H1 (cell line): ENCODE measurements at regions not wholly inside any gene's neighbourhood (a gene's known extent, or its start where the extent isn't known, plus 50 kb on each side); places are given as distances from the start of the nearest gene placed in this dataset.

ENCODE experiments used
- CTCF ChIA-PET: fragments of 300-600 bp; sonication (Branson Sonifier 250); formaldehyde crosslinking; loops from one replicate; lab custom pipeline; 2021; ENCODE audit not compliant: partially characterized antibody; lab: Charles Lee
- POLR2A ChIA-PET: fragments of 300-600 bp; sonication (Branson Sonifier 250); formaldehyde crosslinking; loops from one replicate; lab custom pipeline; 2021; ENCODE audit warnings: inconsistent platforms; ENCODE audit not compliant: partially characterized antibody; lab: Charles Lee
- DNase-seq, 2 experiments: peaks; one replicate each; pipeline versions ENCODE4 v3.0.0 to v3.0.0-alpha.2; 2010 to 2022; ENCODE audit warnings: low spot score in 2 of 2, low read depth in 1 of 2, mixed read lengths in 1 of 2
- FAIRE-seq: peaks from 2 replicates; lab custom pipeline; 2011; peaks lifted over from hg19 to GRCh38; lab: Jason Lieb, UNC
- H2AFZ ChIP-seq: 2 replicates; pipeline ENCODE4 v1.8.1; 2012; ENCODE audit warnings: low read length, inconsistent platforms
- H2AK5ac ChIP-seq: 2 replicates; pipeline ENCODE4 v1.6.1; 2013; ENCODE audit warnings: low read depth, low read length
- H2BK120ac ChIP-seq: replicated peaks from 2 replicates; pipeline ENCODE3; 2013; ENCODE audit warnings: low read depth, low read length, inconsistent platforms
- H2BK12ac ChIP-seq: 2 replicates; pipeline ENCODE4 v1.6.1; 2013; ENCODE audit warnings: low read depth, low read length
- H2BK15ac ChIP-seq: 2 replicates; pipeline ENCODE4 v1.6.1; 2013; ENCODE audit warnings: low read length
- H2BK20ac ChIP-seq: 2 replicates; pipeline ENCODE4 v1.6.1; 2013; ENCODE audit warnings: low read length
- H2BK5ac ChIP-seq: 2 replicates; pipeline ENCODE4 v1.6.1; 2013; ENCODE audit warnings: low read depth, low read length
- H3K14ac ChIP-seq: 2 replicates; pipeline ENCODE4 v1.6.1; 2013; ENCODE audit warnings: inconsistent platforms; ENCODE audit not compliant: insufficient read length
- H3K18ac ChIP-seq: 2 replicates; pipeline ENCODE4 v1.6.1; 2013; ENCODE audit warnings: low read length; ENCODE audit errors: extremely low read depth
- H3K23ac ChIP-seq: 2 replicates; pipeline ENCODE4 v1.6.1; 2013; ENCODE audit warnings: inconsistent platforms; ENCODE audit not compliant: insufficient read length
- H3K23me2 ChIP-seq: 2 replicates; pipeline ENCODE4 v1.6.1; 2013; ENCODE audit warnings: low read depth, low read length
- H3K27ac ChIP-seq: 2 replicates; pipeline ENCODE4 v1.6.1; 2011; ENCODE audit warnings: low read depth, low read length, inconsistent platforms
- H3K27me3 ChIP-seq, 4 experiments: replicated peaks in 1 of 4; 1 replicate in 1 of 4; 2 replicates in 3 of 4; pipeline versions ENCODE4 v1.6.1 to v1.8.1; 2011 to 2013; ENCODE audit warnings: low read length in 3 of 4, mild to moderate bottlenecking in 3 of 4, inconsistent platforms in 2 of 4, mixed read lengths in 2 of 4, moderate library complexity in 1 of 4; ENCODE audit not compliant: control insufficient read depth in 3 of 4, insufficient read depth in 3 of 4; ENCODE audit errors: extremely low read depth in 1 of 4
- H3K36me3 ChIP-seq, 4 experiments: 2 replicates each; pipeline versions ENCODE4 v1.6.1 to v1.8.1; 2011 to 2013; ENCODE audit warnings: mild to moderate bottlenecking in 4 of 4, low read length in 3 of 4, moderate library complexity in 2 of 4, control low read depth in 1 of 4, inconsistent platforms in 1 of 4; ENCODE audit not compliant: insufficient read depth in 4 of 4, control insufficient read depth in 2 of 4
- H3K4ac ChIP-seq: replicated peaks from 2 replicates; pipeline ENCODE3; 2013; ENCODE audit warnings: low read length, low read depth, mixed read lengths, inconsistent platforms; ENCODE audit not compliant: insufficient read length
- H3K4me1 ChIP-seq, 4 experiments: replicated peaks in 1 of 4; 1 replicate in 1 of 4; 2 replicates in 3 of 4; pipeline versions ENCODE4 v1.6.1 to v1.8.1; 2011 to 2013; ENCODE audit warnings: low read length in 3 of 4, inconsistent platforms in 2 of 4, mixed read lengths in 1 of 4; ENCODE audit not compliant: insufficient read depth in 4 of 4, control insufficient read depth in 3 of 4
- H3K4me2 ChIP-seq, 2 experiments: 2 replicates each; pipeline versions ENCODE4 v1.6.1 to v1.8.1; 2011 to 2013; ENCODE audit warnings: low read depth in 2 of 2, low read length in 2 of 2, control low read depth in 1 of 2, inconsistent platforms in 1 of 2, mild to moderate bottlenecking in 1 of 2; ENCODE audit not compliant: insufficient read depth in 1 of 2
- H3K4me3 ChIP-seq, 4 experiments: fragments of 200-600, 300-600 bp in 1 of 4; sonication (generic), shearing (Covaris generic), sonication (Bioruptor Twin) in 1 of 4; 2 replicates each; pipeline versions ENCODE4 v1.5.1 to v1.8.1; 2011 to 2016; ENCODE audit warnings: low read length in 4 of 4, low read depth in 3 of 4, control low read depth in 2 of 4, inconsistent platforms in 2 of 4, mild to moderate bottlenecking in 2 of 4, mixed read lengths in 1 of 4, moderate library complexity in 1 of 4; ENCODE audit not compliant: insufficient read depth in 2 of 4; ENCODE audit errors: extremely low read depth in 1 of 4
- H3K56ac ChIP-seq: replicated peaks from 2 replicates; pipeline ENCODE3; 2013; ENCODE audit warnings: low read depth, mild to moderate bottlenecking, mixed read lengths, low read length, inconsistent platforms; ENCODE audit not compliant: insufficient read length
- H3K79me1 ChIP-seq: 2 replicates; pipeline ENCODE4 v1.6.1; 2013; ENCODE audit warnings: low read depth, low read length, control low read depth
- H3K79me2 ChIP-seq, 2 experiments: 2 replicates each; pipeline versions ENCODE4 v1.6.1 to v1.8.1; 2012 to 2013; ENCODE audit warnings: low read length in 2 of 2, mild to moderate bottlenecking in 2 of 2, inconsistent platforms in 1 of 2; ENCODE audit not compliant: insufficient read depth in 2 of 2, control insufficient read depth in 1 of 2
- H3K9ac ChIP-seq, 4 experiments: replicated peaks in 1 of 4; 1 replicate in 1 of 4; 2 replicates in 3 of 4; pipeline versions ENCODE4 v1.6.1 to v1.8.1; 2011 to 2013; ENCODE audit warnings: low read depth in 3 of 4, low read length in 3 of 4, control low read depth in 2 of 4, mild to moderate bottlenecking in 2 of 4, moderate library complexity in 2 of 4, inconsistent platforms in 1 of 4; ENCODE audit errors: extremely low read depth in 1 of 4
- H3K9me3 ChIP-seq, 2 experiments: 2 replicates each; pipeline versions ENCODE4 v1.6.1 to v1.8.1; 2012 to 2013; ENCODE audit warnings: mild to moderate bottlenecking in 2 of 2, moderate library complexity in 2 of 2, control low read depth in 1 of 2, inconsistent platforms in 1 of 2, low read depth in 1 of 2, low read length in 1 of 2, mixed read lengths in 1 of 2; ENCODE audit not compliant: insufficient read depth in 2 of 2
- H4K20me1 ChIP-seq, 2 experiments: replicated peaks in 1 of 2; 2 replicates each; pipeline versions ENCODE3 to v1.8.1; 2011 to 2013; ENCODE audit warnings: inconsistent platforms in 2 of 2, low read length in 2 of 2, mild to moderate bottlenecking in 1 of 2; ENCODE audit not compliant: insufficient read depth in 2 of 2, control insufficient read depth in 1 of 2
- H4K5ac ChIP-seq: 2 replicates; pipeline ENCODE4 v1.6.1; 2013; ENCODE audit warnings: low read length, low read depth, mixed read lengths, inconsistent platforms; ENCODE audit not compliant: insufficient read length
- H4K8ac ChIP-seq: 2 replicates; pipeline ENCODE4 v1.8.0; 2013; ENCODE audit warnings: mild to moderate bottlenecking, moderate library complexity, low read length, inconsistent platforms; ENCODE audit not compliant: insufficient read depth; ENCODE audit errors: extremely low read depth
- H4K91ac ChIP-seq: replicated peaks from 2 replicates; pipeline ENCODE3; 2013; ENCODE audit warnings: low read length, mixed read lengths, inconsistent platforms; ENCODE audit not compliant: insufficient read length
- EP300 ChIP-seq, 2 experiments: IDR thresholded peaks; 1 replicate in 1 of 2; 2 replicates in 1 of 2; pipeline ENCODE4 v1.6.1; 2011 to 2012; ENCODE audit warnings: low read depth in 2 of 2, low read length in 2 of 2, mild to moderate bottlenecking in 2 of 2, borderline replicate concordance in 1 of 2, inconsistent platforms in 1 of 2, moderate library complexity in 1 of 2
- SAP30 ChIP-seq: fragments of 300-600 bp; sonication (generic); IDR thresholded peaks from 2 replicates; pipeline ENCODE4 v1.7.1; 2012; ENCODE audit warnings: low read length, moderate library complexity, mild to moderate bottlenecking, inconsistent platforms; ENCODE audit not compliant: insufficient read depth, insufficient replicate concordance
- WGBS, 2 experiments: shearing (Covaris generic) in 1 of 2; methylation state at CpG; one replicate each; pipeline versions ENCODE4 v1.1.6 to v1.1.7; 2013 to 2015; ENCODE audit warnings: low lambda C conversion rate in 2 of 2, mixed read lengths in 2 of 2, inconsistent platforms in 1 of 2, low coverage in 1 of 2, missing lambda C conversion rate in 1 of 2; ENCODE audit not compliant: insufficient replicate concordance in 2 of 2, insufficient coverage in 1 of 2, insufficient read length in 1 of 2; ENCODE audit errors: extremely low coverage in 1 of 2, missing lambda C conversion rate in 1 of 2; 5-methylcytosine and 5-hydroxymethylcytosine counted together
- TF ChIP-seq, protein P1 (sequence below), 3 experiments: IDR thresholded peaks; 1 replicate in 2 of 3; 2 replicates in 1 of 3; pipeline versions ENCODE4 v1.5.1 to v1.6.1; 2011; ENCODE audit warnings: low read length in 3 of 3, mild to moderate bottlenecking in 3 of 3, inconsistent platforms in 2 of 3, low read depth in 1 of 3, moderate library complexity in 1 of 3; ENCODE audit not compliant: insufficient read depth in 1 of 3; ENCODE audit errors: control extremely low read depth in 1 of 3

DNA sequence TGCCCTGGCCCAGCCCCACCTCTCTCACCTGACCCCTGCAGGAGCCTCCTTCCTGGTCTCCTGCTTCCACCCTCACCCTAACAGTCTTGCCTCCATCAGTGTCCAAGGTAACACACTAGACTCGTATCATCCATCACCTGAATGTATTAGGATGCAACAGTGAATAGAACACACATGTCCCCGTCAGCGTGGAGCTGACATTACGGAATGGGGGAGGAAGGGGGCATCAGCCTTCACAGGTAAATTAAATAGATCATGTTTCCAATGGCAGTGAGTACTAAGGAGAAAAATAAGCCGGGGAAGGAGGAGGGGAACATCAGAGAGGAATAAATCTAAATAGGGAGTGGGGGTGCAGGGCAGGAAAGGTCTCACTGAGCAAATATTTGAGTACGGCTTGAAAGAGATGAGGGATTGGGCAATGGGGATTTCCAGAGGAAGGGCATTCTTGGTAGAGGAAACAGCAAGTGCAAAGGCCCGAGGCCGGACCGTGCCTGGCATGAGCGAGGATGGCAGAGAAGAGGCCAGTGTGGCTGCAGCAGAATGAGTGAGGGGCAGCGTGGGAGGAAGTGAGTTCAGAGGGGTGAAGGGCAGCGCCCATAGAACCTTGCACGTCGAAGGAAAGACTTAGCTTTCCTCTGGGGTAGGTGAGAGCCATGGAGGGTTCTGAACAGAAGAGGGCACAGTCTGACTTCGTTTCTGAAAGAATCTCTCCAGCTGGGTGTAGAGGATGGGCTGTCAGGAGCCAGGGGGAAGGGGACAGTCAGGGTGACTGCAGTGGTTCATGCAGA lies 110.1 kb upstream of the PTPN1 start:
- 73% methylated on average over 15 of the region's 15 CpGs; no CpG with 5 or more reads in 1 of the 2 experiments for WGBS, 2 experiments
- TF ChIP-seq, protein P1, sequence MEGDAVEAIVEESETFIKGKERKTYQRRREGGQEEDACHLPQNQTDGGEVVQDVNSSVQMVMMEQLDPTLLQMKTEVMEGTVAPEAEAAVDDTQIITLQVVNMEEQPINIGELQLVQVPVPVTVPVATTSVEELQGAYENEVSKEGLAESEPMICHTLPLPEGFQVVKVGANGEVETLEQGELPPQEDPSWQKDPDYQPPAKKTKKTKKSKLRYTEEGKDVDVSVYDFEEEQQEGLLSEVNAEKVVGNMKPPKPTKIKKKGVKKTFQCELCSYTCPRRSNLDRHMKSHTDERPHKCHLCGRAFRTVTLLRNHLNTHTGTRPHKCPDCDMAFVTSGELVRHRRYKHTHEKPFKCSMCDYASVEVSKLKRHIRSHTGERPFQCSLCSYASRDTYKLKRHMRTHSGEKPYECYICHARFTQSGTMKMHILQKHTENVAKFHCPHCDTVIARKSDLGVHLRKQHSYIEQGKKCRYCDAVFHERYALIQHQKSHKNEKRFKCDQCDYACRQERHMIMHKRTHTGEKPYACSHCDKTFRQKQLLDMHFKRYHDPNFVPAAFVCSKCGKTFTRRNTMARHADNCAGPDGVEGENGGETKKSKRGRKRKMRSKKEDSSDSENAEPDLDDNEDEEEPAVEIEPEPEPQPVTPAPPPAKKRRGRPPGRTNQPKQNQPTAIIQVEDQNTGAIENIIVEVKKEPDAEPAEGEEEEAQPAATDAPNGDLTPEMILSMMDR (IDR thresholded peaks at IDR 0.05; ENCODE audit: control extremely low read depth in 1 of 3, insufficient read depth in 1 of 3, low read depth in 1 of 3, low read length in 3 of 3): peak; percentile 27 to 51 (median 30)
- no peak for TF ChIP-seq SAP30
- TF ChIP-seq EP300 (IDR thresholded peaks at IDR 0.05; ENCODE audit: borderline replicate concordance in 1 of 2, low read depth in 2 of 2, low read length in 2 of 2): no peak

More for the DNA sequence above, 110.1 kb upstream of the PTPN1 start:
- DNase-seq (no peak), FAIRE-seq (no peak)
- peaks cover 1% of the 10 kb centered on the region; the same call in 1 of the 2 replicates for H3K23me2 ChIP-seq
- H2BK20ac ChIP-seq: no peak overlapping the region
- H3K56ac ChIP-seq: no peak overlapping the region
- H2AFZ ChIP-seq: no peak overlapping the region
- H3K4me1 ChIP-seq: no peaks in the 10 kb centered on the region
- H2BK15ac ChIP-seq: no peak overlapping the region
- H3K9me3 ChIP-seq: no peaks in the 10 kb centered on the region
- no peak overlapping the region for H3K23ac ChIP-seq
- no peak overlapping the region for H2BK120ac ChIP-seq
- no peak overlapping the region for H3K4ac ChIP-seq
- ChIA-PET CTCF (interaction anchor here (0.8 to 1.7 kb wide), 16 partner anchors 15 to 217 kb away, joined by 3 to 6 read pairs (median 4); no protein-coding TSS in a partner anchor), POLR2A (interaction anchor here (0.9 kb wide), 1 partner anchor 47 kb away, joined by 3 read pairs; no protein-coding TSS in a partner anchor)
- no peaks in the 10 kb centered on the region for H3K79me1 ChIP-seq
- H2AK5ac ChIP-seq: no peak overlapping the region
- H3K4me3 ChIP-seq: no peak overlapping the region
- no peak overlapping the region for H3K14ac ChIP-seq
- no peaks in the 10 kb centered on the region for H3K36me3 ChIP-seq
- no peak overlapping the region for H4K5ac ChIP-seq
- H3K79me2 ChIP-seq: no peaks in the 10 kb centered on the region
- no peak overlapping the region for H3K9ac ChIP-seq
- H2BK12ac ChIP-seq: no peak overlapping the region
- H3K18ac ChIP-seq: no peak overlapping the region
- H4K20me1 ChIP-seq: no peaks in the 10 kb centered on the region
- no peak overlapping the region for H4K91ac ChIP-seq
- no peak overlapping the region for H3K4me2 ChIP-seq
- no peak overlapping the region; the same call in 1 of the 2 replicates for H4K8ac ChIP-seq
- H3K27ac ChIP-seq: no peak overlapping the region
- H3K27me3 ChIP-seq: no peaks in the 10 kb centered on the region
- H2BK5ac ChIP-seq: no peak overlapping the region
